NCI-H2107 treated with DMSO at 0.1 percent for 48 hours (cell line): ENCODE measurements at regions not wholly inside any gene's neighbourhood (a gene's known extent, or its start where the extent isn't known, plus 50 kb on each side); places are given as distances from the start of the nearest gene placed in this dataset.

Experiments
- DNase-seq: peaks from one replicate; lab custom pipeline; 2025; ENCODE audit not compliant: unreplicated experiment; lab: John Stamatoyannopoulos, UW

GRCh38 chr3:170784406-170784805 lies 85.6 kb downstream of the RPL22L1 start:
- no peak for DNase-seq

DNA sequence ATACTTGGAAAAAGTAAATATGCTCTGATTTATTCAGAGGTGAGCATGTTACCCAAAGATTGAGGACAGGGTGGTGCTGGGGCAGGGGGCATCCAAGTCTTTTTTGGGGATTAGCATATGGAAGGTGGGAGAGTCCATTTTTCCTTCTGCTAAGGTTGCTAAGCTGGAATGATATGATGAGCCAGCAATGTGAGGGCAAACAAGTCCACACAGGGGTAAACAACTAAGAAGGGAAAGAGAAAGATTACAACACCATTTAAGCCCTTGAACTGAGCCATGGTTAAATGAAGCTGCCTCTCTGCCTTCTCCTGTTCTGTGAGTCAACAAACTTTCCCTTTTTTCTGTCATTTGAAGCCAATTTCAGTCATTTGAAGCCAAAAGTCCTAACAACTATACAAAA lies 89.0 kb downstream of the RPL22L1 start:
- no peak for DNase-seq

DNA sequence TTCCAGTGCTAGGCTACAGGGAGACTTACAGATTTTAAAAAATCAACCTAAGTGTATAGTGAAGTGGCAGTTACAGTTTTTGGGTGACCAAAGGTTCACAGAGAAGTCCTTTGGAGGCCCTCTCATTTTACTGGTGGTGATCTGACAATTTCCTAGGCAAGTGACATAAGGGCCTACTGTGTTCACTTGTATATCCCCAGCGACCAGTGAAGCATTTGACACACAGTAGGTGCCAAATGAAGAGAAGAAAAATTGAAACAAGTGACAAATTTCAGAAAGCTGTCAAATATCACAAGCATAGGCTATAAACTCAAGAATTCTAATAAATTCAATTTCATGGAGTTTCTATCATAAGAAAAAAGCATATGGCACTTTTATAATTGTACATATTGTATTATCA lies 89.5 kb downstream of the RPL22L1 start:
- no peak for DNase-seq

DNA sequence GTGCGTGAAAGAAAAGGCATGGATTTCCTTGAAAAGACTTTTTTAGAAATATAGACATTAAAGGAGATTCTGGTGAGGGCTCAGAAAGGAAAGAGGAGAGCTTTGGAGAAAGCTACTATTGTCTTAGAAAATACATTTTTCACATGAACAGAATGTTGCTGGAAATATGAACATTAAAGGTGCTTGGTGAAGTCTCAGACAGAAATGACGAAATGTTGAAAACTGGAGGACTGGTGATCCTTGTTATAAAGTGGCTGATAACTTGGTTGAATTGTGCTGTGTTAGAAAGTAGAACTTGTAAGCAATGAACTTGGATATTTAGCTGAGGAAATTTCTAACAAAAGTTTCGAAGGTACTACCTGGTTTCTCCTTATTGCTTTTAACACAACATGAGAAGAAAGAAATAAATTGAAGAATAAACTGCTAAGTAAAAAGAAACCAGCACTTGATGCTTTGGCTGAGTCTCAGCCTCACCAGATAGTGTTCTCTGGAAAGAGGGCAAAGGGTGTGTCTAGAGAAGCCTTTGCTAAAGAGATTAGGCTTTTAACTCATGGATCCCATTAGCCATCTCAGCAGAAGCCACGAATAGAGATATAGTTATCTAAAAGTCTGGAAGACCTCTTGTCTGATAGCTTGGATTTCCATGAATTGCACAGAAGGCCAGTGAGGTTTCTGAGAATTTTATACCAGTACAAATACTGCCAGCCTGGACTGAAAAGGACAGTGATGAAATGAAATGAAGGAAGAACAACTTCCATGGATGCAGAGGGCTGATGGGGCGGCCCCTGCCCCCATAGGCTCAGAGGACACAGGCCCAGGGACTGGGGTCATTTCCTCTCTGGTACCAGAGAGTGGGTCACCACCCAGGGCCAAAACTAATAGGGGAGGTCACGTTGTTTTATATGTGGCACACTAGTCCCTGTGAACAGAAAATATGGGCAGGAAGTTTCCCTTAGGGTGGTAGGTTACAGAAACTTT lies 91.5 kb downstream of the RPL22L1 start:
- no peak for DNase-seq

- DNase-seq = no peak
These were observed 92.5 kb downstream of the RPL22L1 start for GRCh38 chr3:170777564-170777926.

- DNase-seq = no peak
These were observed 93.0 kb downstream of the RPL22L1 start for GRCh38 chr3:170776887-170777563.

DNA sequence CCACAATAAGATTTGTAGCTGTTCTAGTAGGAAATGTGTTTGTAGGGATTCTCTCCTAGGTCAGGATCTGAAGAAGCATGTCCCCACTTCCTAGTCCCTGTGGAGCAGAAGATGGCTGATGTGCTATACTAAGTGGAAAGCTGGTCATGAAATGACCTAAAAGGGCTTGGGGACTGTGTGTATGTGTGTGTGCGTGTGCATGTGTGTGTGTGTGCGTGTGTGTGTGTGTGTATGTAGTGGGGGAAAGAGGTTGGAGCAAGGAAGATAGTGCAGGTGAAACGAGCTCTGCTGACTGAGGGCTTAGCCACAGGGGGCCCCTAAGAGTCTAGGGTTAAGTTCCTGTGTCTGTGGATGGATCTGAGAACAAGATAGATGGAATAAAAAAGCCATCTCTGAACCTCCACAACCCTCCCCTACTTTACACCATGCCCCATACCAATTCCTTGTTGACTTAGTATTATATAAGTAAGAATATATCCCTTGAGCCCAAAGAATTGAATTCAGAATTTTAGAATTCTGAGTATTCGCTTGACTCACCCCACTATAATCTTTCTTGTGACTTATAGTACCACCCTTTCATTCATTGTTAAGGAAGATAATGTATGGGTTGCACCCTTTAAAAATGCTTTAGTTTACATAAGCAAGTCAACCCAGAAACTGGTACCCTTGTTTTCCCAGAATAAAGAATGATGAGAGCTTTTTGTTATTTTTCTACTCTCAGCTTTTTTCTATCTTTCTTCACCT lies 96.1 kb downstream of the RPL22L1 start:
- no peak for DNase-seq

- no peak for DNase-seq
These were observed 97.8 kb downstream of the RPL22L1 start for GRCh38 chr3:170772175-170772574.

- DNase-seq = peak; percentile 76
These were observed 101.6 kb downstream of the RPL22L1 start for GRCh38 chr3:170768334-170768801.

GRCh38 chr3:170767576-170767941 lies 102.4 kb downstream of the RPL22L1 start:
- DNase-seq = peak; percentile 65

DNA sequence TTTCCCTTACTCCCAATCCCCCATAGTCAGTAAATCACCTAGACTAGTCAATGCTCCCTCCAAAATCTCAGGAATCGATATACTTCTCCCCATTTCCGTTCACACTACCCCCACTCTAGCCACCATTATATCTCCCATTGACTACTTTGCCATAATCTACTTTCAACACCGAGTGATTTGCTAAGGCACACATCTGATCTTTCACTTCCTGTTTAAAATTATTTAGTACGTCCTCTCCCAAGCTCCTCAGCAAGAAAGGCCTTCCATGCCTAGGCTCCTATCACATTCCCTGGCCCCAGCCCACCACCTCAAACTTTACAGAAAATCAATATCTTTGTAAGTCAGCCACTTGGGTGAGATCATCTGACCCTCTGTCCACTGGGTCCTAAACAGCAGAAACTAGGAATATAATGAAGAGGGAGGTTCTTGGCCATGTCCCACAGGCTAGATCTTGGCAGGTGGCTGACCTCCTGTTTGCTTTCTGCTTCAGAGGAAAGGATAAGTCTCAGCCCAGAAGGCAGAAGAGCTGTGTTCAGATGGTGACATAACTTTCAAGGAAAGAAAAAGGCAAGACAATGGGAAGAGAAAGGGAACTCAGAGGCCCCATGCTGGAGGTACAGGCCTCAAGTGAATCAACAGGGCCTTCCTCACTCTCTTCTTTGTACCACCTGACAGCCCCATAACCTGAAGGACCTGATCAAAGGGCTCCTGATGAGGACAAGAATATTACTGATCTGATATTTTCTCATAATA lies 103.0 kb downstream of the RPL22L1 start:
- no peak for DNase-seq

GRCh38 chr3:170766253-170766652 lies 103.7 kb downstream of the RPL22L1 start:
- no peak for DNase-seq

GRCh38 chr3:170765419-170766078 lies 104.4 kb downstream of the RPL22L1 start:
- no peak for DNase-seq

DNA sequence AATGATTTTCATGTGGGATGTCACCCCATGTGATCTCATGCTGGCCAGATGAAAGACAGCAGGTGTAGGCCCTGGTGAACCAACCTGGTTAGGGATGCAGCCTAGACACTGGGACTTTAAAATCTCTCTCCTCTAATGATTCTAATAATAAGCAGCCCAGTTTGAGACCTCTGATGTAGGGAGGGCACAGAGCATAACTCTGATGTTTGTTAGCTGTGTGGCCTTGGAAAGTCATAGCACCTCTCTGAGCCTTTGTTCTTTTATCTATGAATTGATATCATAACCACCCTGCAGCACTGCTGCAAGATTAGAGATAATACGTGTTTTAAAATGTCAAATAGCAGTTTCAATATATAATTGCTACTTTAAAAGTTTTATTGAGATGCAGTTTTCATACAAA lies 106.0 kb downstream of the RPL22L1 start:
- no peak for DNase-seq

DNA sequence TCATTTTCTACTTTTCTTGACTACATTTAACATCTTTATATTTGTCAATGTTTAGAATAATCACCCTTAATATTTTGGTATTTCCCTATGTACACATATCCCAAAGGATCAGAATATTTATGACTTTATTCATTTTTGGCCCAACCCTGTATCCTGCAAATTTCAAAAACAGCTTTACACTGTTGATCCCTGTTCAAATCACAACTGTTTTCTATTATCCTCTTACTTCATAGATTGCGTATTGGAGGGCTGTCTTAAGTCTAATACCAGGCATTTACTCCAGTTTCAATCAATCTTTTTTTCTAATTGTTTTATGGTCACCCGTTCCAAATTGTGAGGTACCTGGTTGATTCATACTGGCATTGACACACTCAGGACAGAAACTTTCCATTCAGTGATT lies 107.9 kb downstream of the RPL22L1 start:
- DNase-seq = no peak

DNA sequence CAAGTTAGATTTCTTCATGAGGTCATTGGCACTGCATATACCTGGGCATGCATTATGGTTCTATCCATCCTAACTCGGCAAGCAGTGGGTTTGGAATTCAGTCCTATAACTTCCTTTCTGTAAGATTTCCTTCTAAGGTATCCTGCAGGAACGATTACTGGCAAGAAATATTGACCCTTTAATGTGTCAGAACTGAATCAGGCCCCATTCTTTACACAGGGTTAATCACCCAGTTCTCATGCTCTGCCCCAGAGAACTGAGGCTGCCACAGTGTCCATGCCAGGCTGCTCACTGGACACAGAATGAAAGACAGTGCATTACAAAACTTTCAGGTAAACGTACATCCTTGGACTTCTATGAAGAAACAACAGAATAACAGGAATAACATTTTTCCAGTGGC lies 108.9 kb downstream of the RPL22L1 start:
- DNase-seq = no peak

DNA sequence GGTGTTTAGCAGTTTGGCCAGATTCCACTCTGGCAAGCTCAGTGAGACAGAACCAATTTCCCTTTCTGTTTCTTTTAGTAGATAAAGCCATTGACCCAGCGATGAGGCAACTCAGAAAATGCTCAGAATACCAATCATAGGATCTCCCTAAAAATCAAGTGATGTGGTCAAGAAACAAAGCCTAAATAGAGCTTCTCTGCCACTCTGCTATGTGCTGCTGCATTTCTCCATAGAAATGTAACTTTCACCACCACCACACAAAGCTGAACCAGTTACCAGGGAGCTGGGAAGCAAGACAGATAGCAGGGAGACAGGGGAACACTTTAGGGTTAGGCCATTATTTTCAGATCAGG lies 109.8 kb downstream of the RPL22L1 start:
- DNase-seq = no peak

GRCh38 chr3:170759511-170760173 lies 110.4 kb downstream of the RPL22L1 start:
- DNase-seq = no peak

DNA sequence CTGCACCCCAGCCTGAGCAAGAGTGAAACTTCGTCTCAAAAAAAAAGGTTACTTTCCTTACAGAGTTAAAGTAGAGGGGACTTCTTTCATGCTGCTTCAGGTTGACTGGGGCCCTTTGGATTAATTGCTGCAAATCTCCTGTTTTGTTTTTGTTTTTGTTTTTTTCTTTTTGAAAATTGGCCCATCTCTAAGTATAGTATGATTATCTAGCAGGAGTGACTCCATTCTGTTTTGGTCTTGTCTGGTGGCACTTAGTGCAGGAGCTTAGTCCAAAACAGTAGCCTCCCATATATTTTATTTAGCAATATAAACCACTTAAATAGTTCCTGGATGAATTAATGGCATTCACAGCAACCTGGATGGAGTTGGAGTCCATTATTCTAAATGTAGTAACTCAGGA lies 113.0 kb downstream of the RPL22L1 start:
- DNase-seq = no peak

GRCh38 chr3:170754311-170754693 lies 115.7 kb downstream of the RPL22L1 start:
- no peak for DNase-seq
